Caco-2 (cell line): ENCODE measurements at regions not wholly inside any gene's neighbourhood (a gene's known extent, or its start where the extent isn't known, plus 50 kb on each side); places are given as distances from the start of the nearest gene placed in this dataset.

Experiments used
- BruUV-seq: library from RNA; stranded (reverse); fragments of 400-500 nt; replicated peaks from 2 replicates; lab custom pipeline; 2021; lab: Mats Ljungman, UMichigan
- CTCF ChIA-PET: fragments of 300-600 bp; sonication (Branson Sonifier 250); formaldehyde crosslinking; loops from one replicate; lab custom pipeline; 2022; ENCODE audit warnings: antibody characterized with exemption; lab: Charles Lee
- POLR2A ChIA-PET: fragments of 300-600 bp; sonication (Branson Sonifier 250); formaldehyde crosslinking; loops from one replicate; lab custom pipeline; 2022; ENCODE audit warnings: antibody characterized with exemption; lab: Charles Lee
- DNase-seq, 2 experiments: peaks; one replicate each; pipeline versions ENCODE4 v3.0.0 to v3.0.0-alpha.2; 2020 to 2022
- H3K27me3 ChIP-seq: replicated peaks from 2 replicates; pipeline ENCODE4 v1.6.0; 2011; ENCODE audit warnings: low read length; ENCODE audit not compliant: control insufficient read depth, insufficient read depth
- H3K36me3 ChIP-seq: 2 replicates; pipeline ENCODE4 v1.5.1; 2011; ENCODE audit warnings: low read length; ENCODE audit not compliant: control insufficient read depth, insufficient read depth
- H3K4me1 ChIP-seq: fragments of 250-450 bp; sonication (Bioruptor Pico); 2 replicates; pipeline ENCODE4 v1.5.1; 2020; ENCODE audit warnings: mild to moderate bottlenecking
- H3K4me3 ChIP-seq: 2 replicates; pipeline ENCODE4 v1.5.1; 2011; ENCODE audit warnings: low read depth, mild to moderate bottlenecking, control low read depth, low read length
- H3K9me3 ChIP-seq: fragments of 250-450 bp; sonication (Bioruptor Pico); 2 replicates; pipeline ENCODE4 v1.5.1; 2020; ENCODE audit warnings: mild to moderate bottlenecking, moderate library complexity
- H3K27ac Mint-ChIP-seq: one replicate; pipeline ENCODE4 v1.8.0; 2022; ENCODE audit warnings: mixed read lengths; ENCODE audit not compliant: unreplicated experiment
- H3K27me3 Mint-ChIP-seq: one replicate; pipeline ENCODE4 v1.8.0; 2022; ENCODE audit warnings: mixed read lengths; ENCODE audit not compliant: insufficient read depth, unreplicated experiment
- H3K36me3 Mint-ChIP-seq: one replicate; pipeline ENCODE4 v1.8.0; 2022; ENCODE audit warnings: mild to moderate bottlenecking, mixed read lengths; ENCODE audit not compliant: insufficient read depth, unreplicated experiment
- H3K4me1 Mint-ChIP-seq: one replicate; pipeline ENCODE4 v1.8.0; 2022; ENCODE audit warnings: low read depth, mixed read lengths; ENCODE audit not compliant: unreplicated experiment
- H3K4me3 Mint-ChIP-seq: one replicate; pipeline ENCODE4 v1.8.0; 2022; ENCODE audit warnings: mild to moderate bottlenecking, moderate library complexity, mixed read lengths; ENCODE audit not compliant: unreplicated experiment
- H3K9me3 Mint-ChIP-seq: one replicate; pipeline ENCODE4 v1.8.0; 2022; ENCODE audit warnings: mixed read lengths; ENCODE audit not compliant: unreplicated experiment
- CTCF ChIP-seq, 2 experiments: fragments of 200-600 bp in 1 of 2; IDR thresholded peaks; 1 replicate in 1 of 2; 2 replicates in 1 of 2; pipeline versions ENCODE4 v1.5.1 to v1.8.0; 2011 to 2022; ENCODE audit warnings: antibody characterized with exemption in 1 of 2, control low read depth in 1 of 2, inconsistent platforms in 1 of 2, low read depth in 1 of 2, low read length in 1 of 2, mild to moderate bottlenecking in 1 of 2, moderate library complexity in 1 of 2; ENCODE audit not compliant: insufficient read depth in 1 of 2, severe bottlenecking in 1 of 2, unreplicated experiment in 1 of 2
- intact Hi-C: fragments of 100-400 bp; cut with micrococcal nuclease; formaldehyde crosslinking; loops from one replicate; pipeline ENCODE4 v1.10.0; 2022; ENCODE audit not compliant: unreplicated experiment

- H3K4me3 Mint-ChIP-seq: no peak overlapping the region
- CTCF ChIA-PET: no interaction called here
- no peak overlapping the region for H3K27ac Mint-ChIP-seq
Observed at GRCh38 chr12:81874166-81874565, 115.0 kb upstream of the PPFIA2 start.

GRCh38 chr12:81872400-81872799, 113.2 kb upstream of the PPFIA2 start:
- no peak for TF ChIP-seq CTCF (IDR thresholded peaks at IDR 0.05; ENCODE audit: insufficient read depth in 1 of 2, low read depth in 1 of 2, low read length in 1 of 2, severe bottlenecking in 1 of 2, unreplicated experiment in 1 of 2)
- POLR2A ChIA-PET: no interaction called here

More at GRCh38 chr12:81874166-81874565, 115.0 kb upstream of the PPFIA2 start:
- Histone ChIP-seq H3K9me3 (no peaks in the 10 kb centered on the region), H3K27me3 (no peaks in the 10 kb centered on the region), H3K4me1 (no peaks in the 10 kb centered on the region), H3K36me3 (no peaks in the 10 kb centered on the region), H3K4me3 (no peak overlapping the region)
- intact Hi-C loops: no loop called here
- no peaks in the 10 kb centered on the region for H3K36me3 Mint-ChIP-seq
- TF ChIP-seq CTCF (IDR thresholded peaks at IDR 0.05; ENCODE audit: insufficient read depth in 1 of 2, low read depth in 1 of 2, low read length in 1 of 2, severe bottlenecking in 1 of 2, unreplicated experiment in 1 of 2): no peak
- DNase-seq: no peak
- H3K4me1 Mint-ChIP-seq: no peaks in the 10 kb centered on the region
- POLR2A ChIA-PET: no interaction called here
- H3K27me3 Mint-ChIP-seq: no peaks in the 10 kb centered on the region
- BruUV-seq: no TSS peak
- H3K9me3 Mint-ChIP-seq: no peaks in the 10 kb centered on the region

GRCh38 chr12:81866081-81866480, 106.9 kb upstream of the PPFIA2 start:
- no peak for TF ChIP-seq CTCF (IDR thresholded peaks at IDR 0.05; ENCODE audit: insufficient read depth in 1 of 2, low read depth in 1 of 2, low read length in 1 of 2, severe bottlenecking in 1 of 2, unreplicated experiment in 1 of 2)
- no peak for DNase-seq
- no TSS peak for BruUV-seq
- H3K4me3 ChIP-seq: no peak overlapping the region
- Mint-ChIP-seq H3K27me3 (no peaks in the 10 kb centered on the region), H3K9me3 (no peaks in the 10 kb centered on the region), H3K4me3 (no peak overlapping the region), H3K36me3 (no peaks in the 10 kb centered on the region), H3K4me1 (no peaks in the 10 kb centered on the region), H3K27ac (no peak overlapping the region)
- no peaks in the 10 kb centered on the region for H3K4me1 ChIP-seq
- no peaks in the 10 kb centered on the region for H3K9me3 ChIP-seq
- ChIA-PET POLR2A (no interaction called here), CTCF (no interaction called here)
- no peaks in the 10 kb centered on the region for H3K27me3 ChIP-seq
- no peaks in the 10 kb centered on the region for H3K36me3 ChIP-seq
- intact Hi-C loops: no loop called here

More at GRCh38 chr12:81872400-81872799, 113.2 kb upstream of the PPFIA2 start:
- no peak overlapping the region for H3K4me3 Mint-ChIP-seq
- Histone ChIP-seq H3K9me3 (no peaks in the 10 kb centered on the region), H3K4me1 (no peaks in the 10 kb centered on the region), H3K4me3 (no peak overlapping the region), H3K36me3 (no peaks in the 10 kb centered on the region), H3K27me3 (no peaks in the 10 kb centered on the region)
- no peak overlapping the region for H3K27ac Mint-ChIP-seq
- CTCF ChIA-PET: no interaction called here
- no peaks in the 10 kb centered on the region for H3K36me3 Mint-ChIP-seq
- BruUV-seq: no TSS peak
- H3K4me1 Mint-ChIP-seq: no peaks in the 10 kb centered on the region
- no peaks in the 10 kb centered on the region for H3K9me3 Mint-ChIP-seq
- intact Hi-C loops: no loop called here
- no peak for DNase-seq
- no peaks in the 10 kb centered on the region for H3K27me3 Mint-ChIP-seq
